Right atrium auricular region (tissue), 2 donors: ENCODE measurements at regions not wholly inside any gene's neighbourhood (a gene's known extent, or its start where the extent isn't known, plus 50 kb on each side); places are given as distances from the start of the nearest gene placed in this dataset.
"Not testable (repeated sequence)": the region's sequence is repeated elsewhere in the genome, so short reads cannot be mapped to it uniquely, and the experiment has no call there.

Experiments used
- DNase-seq: peaks from one replicate; pipeline ENCODE4 v3.0.0-alpha.2; 2019; ENCODE audit warnings: low spot score
- H3K27ac ChIP-seq, 2 donors: fragments of 200-600 bp; sonication (generic); 1 replicate in 1 of 2; 2 replicates in 1 of 2; pipeline ENCODE4 v1.5.1; 2016 to 2019
- H3K27me3 ChIP-seq, 2 donors: fragments of 200-600 bp; sonication (generic); one replicate each; pipeline versions ENCODE4 v1.5.1 to v1.6.0; 2017 to 2019
- H3K36me3 ChIP-seq: fragments of 200-600 bp; sonication (generic); one replicate; pipeline ENCODE4 v1.5.1; 2016
- H3K4me1 ChIP-seq, 2 donors: fragments of 200-600 bp; sonication (generic); one replicate each; pipeline versions ENCODE4 v1.5.1 to v1.6.0; 2017 to 2019
- H3K4me3 ChIP-seq, 2 donors: fragments of 200-600 bp; sonication (generic); 1 replicate in 1 of 2; 2 replicates in 1 of 2; pipeline ENCODE4 v1.5.1; 2017 to 2019; ENCODE audit warnings: mild to moderate bottlenecking in 1 of 2, moderate library complexity in 1 of 2
- H3K9me3 ChIP-seq, 2 donors: fragments of 200-600 bp; sonication (generic); one replicate each; pipeline ENCODE4 v1.5.1; 2019

- not testable (repeated sequence) for H3K36me3 ChIP-seq, H3K27ac ChIP-seq, H3K27me3 ChIP-seq, H3K9me3 ChIP-seq, DNase-seq, H3K4me1 ChIP-seq
- H3K4me3 ChIP-seq, result peak overlapping the region in 1 of 2 donors; percentile 4
Measured at GRCh38 chr11:67884761-67885558, 118.9 kb downstream of the UNC93B1 start.

GRCh38 chr11:67884073-67884757, 119.7 kb downstream of the UNC93B1 start:
- not testable (repeated sequence) for H3K9me3 ChIP-seq, H3K27ac ChIP-seq, H3K36me3 ChIP-seq, H3K27me3 ChIP-seq, DNase-seq, H3K4me1 ChIP-seq
- H3K4me3 ChIP-seq, result peak overlapping the region in 1 of 2 donors; percentile 4

GRCh38 chr11:67882304-67882703, 121.6 kb downstream of the UNC93B1 start:
- H3K9me3 ChIP-seq, H3K27ac ChIP-seq, H3K36me3 ChIP-seq, H3K4me1 ChIP-seq, H3K4me3 ChIP-seq, H3K27me3 ChIP-seq, DNase-seq: not testable (repeated sequence)

- not testable (repeated sequence) for DNase-seq, H3K27me3 ChIP-seq, H3K36me3 ChIP-seq, H3K27ac ChIP-seq, H3K9me3 ChIP-seq, H3K4me3 ChIP-seq, H3K4me1 ChIP-seq
Measured at GRCh38 chr11:67881836-67882235, 122.1 kb downstream of the UNC93B1 start.

- H3K4me1 ChIP-seq, H3K27me3 ChIP-seq, DNase-seq, H3K4me3 ChIP-seq, H3K36me3 ChIP-seq, H3K9me3 ChIP-seq, H3K27ac ChIP-seq: not testable (repeated sequence)
Measured at GRCh38 chr11:67880594-67881196, 123.2 kb downstream of the UNC93B1 start.

- not testable (repeated sequence) for H3K4me3 ChIP-seq, H3K27me3 ChIP-seq, H3K4me1 ChIP-seq, DNase-seq, H3K9me3 ChIP-seq, H3K36me3 ChIP-seq, H3K27ac ChIP-seq
Measured at GRCh38 chr11:67878666-67879065, 125.2 kb downstream of the UNC93B1 start.

- not testable (repeated sequence) for H3K4me3 ChIP-seq, H3K27me3 ChIP-seq, H3K36me3 ChIP-seq, H3K9me3 ChIP-seq, H3K27ac ChIP-seq, H3K4me1 ChIP-seq, DNase-seq
Measured at GRCh38 chr11:67877316-67877715, 126.6 kb downstream of the UNC93B1 start.

- not testable (repeated sequence) for H3K27me3 ChIP-seq, H3K27ac ChIP-seq, H3K9me3 ChIP-seq, DNase-seq, H3K36me3 ChIP-seq, H3K4me3 ChIP-seq, H3K4me1 ChIP-seq
Measured at GRCh38 chr11:67873223-67873622, 130.7 kb downstream of the UNC93B1 start.

- H3K36me3 ChIP-seq, H3K4me1 ChIP-seq, H3K27ac ChIP-seq, H3K27me3 ChIP-seq, DNase-seq, H3K9me3 ChIP-seq, H3K4me3 ChIP-seq: not testable (repeated sequence)
Measured at GRCh38 chr11:67871168-67871567, 132.7 kb downstream of the UNC93B1 start.

- H3K27ac ChIP-seq, H3K36me3 ChIP-seq, H3K27me3 ChIP-seq, H3K4me3 ChIP-seq, H3K9me3 ChIP-seq, DNase-seq, H3K4me1 ChIP-seq: not testable (repeated sequence)
Measured at GRCh38 chr11:67862896-67863295, 141.0 kb downstream of the UNC93B1 start.

GRCh38 chr11:67859513-67860161, 144.3 kb downstream of the UNC93B1 start:
- not testable (repeated sequence) for H3K36me3 ChIP-seq, H3K27me3 ChIP-seq, DNase-seq, H3K27ac ChIP-seq, H3K4me1 ChIP-seq, H3K4me3 ChIP-seq, H3K9me3 ChIP-seq

GRCh38 chr11:67850747-67851146, 153.2 kb downstream of the UNC93B1 start:
- not testable (repeated sequence) for H3K4me3 ChIP-seq, H3K27ac ChIP-seq, H3K4me1 ChIP-seq, H3K27me3 ChIP-seq, DNase-seq, H3K36me3 ChIP-seq, H3K9me3 ChIP-seq

GRCh38 chr11:67849766-67850165, 154.1 kb downstream of the UNC93B1 start:
- H3K27me3 ChIP-seq, H3K9me3 ChIP-seq, H3K36me3 ChIP-seq, H3K27ac ChIP-seq, DNase-seq, H3K4me3 ChIP-seq, H3K4me1 ChIP-seq: not testable (repeated sequence)
